ENCODE measurements at regions not wholly inside any gene's neighbourhood (a gene's known extent, or its start where the extent isn't known, plus 50 kb on each side); places are given as distances from the start of the nearest gene placed in this dataset.

DNA sequence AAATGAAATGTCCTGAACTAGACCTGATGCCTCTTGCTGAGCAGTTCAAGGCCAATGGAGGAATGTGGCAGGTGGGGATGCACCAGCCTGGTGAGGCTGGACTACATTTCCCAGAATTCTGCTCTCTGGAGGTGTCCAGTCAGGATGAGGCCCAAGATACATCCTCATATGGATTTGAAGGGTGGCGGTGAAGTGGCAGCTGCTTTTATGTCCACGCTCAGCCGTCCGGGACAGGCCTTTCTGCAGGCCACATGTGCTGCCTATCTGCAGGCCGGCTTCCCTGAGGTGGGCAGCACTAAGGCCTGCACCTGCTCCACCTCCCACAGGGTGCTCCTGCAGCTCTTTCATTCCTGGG, 230.2 kb downstream of the BCL11B start:
- no peak overlapping the region for H3K27ac Mint-ChIP-seq (ENCODE audit: unreplicated experiment)
- BruUV-seq (replicated peaks): no TSS peak
- CTCF ChIA-PET: no interaction called here

GRCh38 chr14:99042381-99043266, 229.4 kb downstream of the BCL11B start:
- intact Hi-C loops (cut with micrococcal nuclease; ENCODE audit: unreplicated experiment): no loop called here
- H3K4me1 Mint-ChIP-seq (ENCODE audit: low read depth, unreplicated experiment): no peaks in the 10 kb centered on the region
- no peaks in the 10 kb centered on the region for H3K4me1 ChIP-seq
- no peaks in the 10 kb centered on the region for H3K9me3 ChIP-seq
- H3K4me3 ChIP-seq (ENCODE audit: low read depth, low read length): no peak overlapping the region
- no peak for TF ChIP-seq CTCF (IDR thresholded peaks at IDR 0.05; ENCODE audit: insufficient read depth in 1 of 2, low read depth in 1 of 2, low read length in 1 of 2, severe bottlenecking in 1 of 2, unreplicated experiment in 1 of 2)
- H3K27me3 Mint-ChIP-seq (ENCODE audit: insufficient read depth, unreplicated experiment): peaks cover 3% of the 10 kb centered on the region
- ChIA-PET CTCF (interaction anchor here (0.6 kb wide), 1 partner anchor 167 kb away, joined by 3 read pairs; no protein-coding TSS in a partner anchor), POLR2A (no interaction called here)
- H3K36me3 Mint-ChIP-seq (ENCODE audit: insufficient read depth, unreplicated experiment): no peaks in the 10 kb centered on the region
- no peaks in the 10 kb centered on the region for H3K36me3 ChIP-seq (ENCODE audit: control insufficient read depth, insufficient read depth, low read length)
- BruUV-seq (replicated peaks): no TSS peak
- H3K27me3 ChIP-seq (replicated peaks; ENCODE audit: control insufficient read depth, insufficient read depth, low read length): no peaks in the 10 kb centered on the region
- no peak overlapping the region for H3K4me3 Mint-ChIP-seq (ENCODE audit: unreplicated experiment)
- no peak overlapping the region for H3K27ac Mint-ChIP-seq (ENCODE audit: unreplicated experiment)
- H3K9me3 Mint-ChIP-seq (ENCODE audit: unreplicated experiment): no peaks in the 10 kb centered on the region
- no peak for DNase-seq

More for the DNA sequence above, 230.2 kb downstream of the BCL11B start:
- peaks cover 3% of the 10 kb centered on the region for H3K27me3 Mint-ChIP-seq (ENCODE audit: insufficient read depth, unreplicated experiment)
- no peak for DNase-seq
- no peaks in the 10 kb centered on the region for H3K4me1 Mint-ChIP-seq (ENCODE audit: low read depth, unreplicated experiment)
- H3K9me3 Mint-ChIP-seq (ENCODE audit: unreplicated experiment): no peaks in the 10 kb centered on the region
- Histone ChIP-seq H3K27me3 (replicated peaks; ENCODE audit: control insufficient read depth, insufficient read depth, low read length) (no peaks in the 10 kb centered on the region), H3K4me3 (ENCODE audit: low read depth, low read length) (no peak overlapping the region), H3K9me3 (no peaks in the 10 kb centered on the region), H3K4me1 (no peaks in the 10 kb centered on the region), H3K36me3 (ENCODE audit: control insufficient read depth, insufficient read depth, low read length) (no peaks in the 10 kb centered on the region)
- no peak overlapping the region for H3K4me3 Mint-ChIP-seq (ENCODE audit: unreplicated experiment)
- H3K36me3 Mint-ChIP-seq (ENCODE audit: insufficient read depth, unreplicated experiment): no peaks in the 10 kb centered on the region
- POLR2A ChIA-PET: no interaction called here
- TF ChIP-seq CTCF (IDR thresholded peaks at IDR 0.05; ENCODE audit: insufficient read depth in 1 of 2, low read depth in 1 of 2, low read length in 1 of 2, severe bottlenecking in 1 of 2, unreplicated experiment in 1 of 2): no peak
- intact Hi-C loops (cut with micrococcal nuclease; ENCODE audit: unreplicated experiment): no loop called here

DNA sequence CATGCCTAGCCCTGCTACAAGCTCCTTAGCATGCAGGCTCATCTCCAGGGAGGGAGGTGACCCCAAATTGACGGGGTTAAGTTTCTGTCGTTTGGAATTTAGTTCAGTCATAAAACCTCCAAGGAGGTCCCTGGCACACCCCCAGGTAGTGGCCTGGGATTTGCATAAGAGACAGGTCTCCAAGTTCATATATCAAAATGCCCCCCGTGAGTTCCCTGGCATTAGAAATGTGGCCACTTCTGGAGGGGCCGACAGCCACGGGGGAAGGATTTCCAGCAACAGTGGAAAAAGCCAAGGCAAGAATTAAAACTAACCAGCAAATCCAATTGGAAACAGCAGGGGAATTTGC, 228.8 kb downstream of the BCL11B start:
- POLR2A ChIA-PET: no interaction called here
- intact Hi-C loops (cut with micrococcal nuclease; ENCODE audit: unreplicated experiment): no loop called here
- Mint-ChIP-seq H3K27me3 (ENCODE audit: insufficient read depth, unreplicated experiment) (peaks cover 3% of the 10 kb centered on the region), H3K9me3 (ENCODE audit: unreplicated experiment) (no peaks in the 10 kb centered on the region), H3K4me1 (ENCODE audit: low read depth, unreplicated experiment) (no peaks in the 10 kb centered on the region), H3K36me3 (ENCODE audit: insufficient read depth, unreplicated experiment) (no peaks in the 10 kb centered on the region), H3K27ac (ENCODE audit: unreplicated experiment) (no peak overlapping the region), H3K4me3 (ENCODE audit: unreplicated experiment) (no peak overlapping the region)
- no peaks in the 10 kb centered on the region for H3K27me3 ChIP-seq (replicated peaks; ENCODE audit: control insufficient read depth, insufficient read depth, low read length)
- H3K9me3 ChIP-seq: no peaks in the 10 kb centered on the region
- no peaks in the 10 kb centered on the region for H3K4me1 ChIP-seq
- DNase-seq: no peak
- no peaks in the 10 kb centered on the region for H3K36me3 ChIP-seq (ENCODE audit: control insufficient read depth, insufficient read depth, low read length)
- no peak for TF ChIP-seq CTCF (IDR thresholded peaks at IDR 0.05; ENCODE audit: insufficient read depth in 1 of 2, low read depth in 1 of 2, low read length in 1 of 2, severe bottlenecking in 1 of 2, unreplicated experiment in 1 of 2)
- H3K4me3 ChIP-seq (ENCODE audit: low read depth, low read length): no peak overlapping the region
- CTCF ChIA-PET: no interaction called here
- BruUV-seq (replicated peaks): no TSS peak

Data from Caco-2 (cell line).